GM19397 (cell line): ENCODE measurements at regions not wholly inside any gene's neighbourhood (a gene's known extent, or its start where the extent isn't known, plus 50 kb on each side); places are given as distances from the start of the nearest gene placed in this dataset.

Experiments used
- ATAC-seq: cut with Tn5 transposase; IDR thresholded peaks from one replicate; pipeline ENCODE4 v1.9.1; 2021; ENCODE audit warnings: mild to moderate bottlenecking, moderate library complexity; ENCODE audit not compliant: unreplicated experiment

GRCh38 chr18:78739882-78740677 is 239.5 kb upstream of the SALL3 start:
- no peak for ATAC-seq

GRCh38 chr18:78740876-78741275 is 238.7 kb upstream of the SALL3 start:
- no peak for ATAC-seq

- no peak for ATAC-seq
Measured at GRCh38 chr18:78741381-78742217, 238.0 kb upstream of the SALL3 start.

DNA sequence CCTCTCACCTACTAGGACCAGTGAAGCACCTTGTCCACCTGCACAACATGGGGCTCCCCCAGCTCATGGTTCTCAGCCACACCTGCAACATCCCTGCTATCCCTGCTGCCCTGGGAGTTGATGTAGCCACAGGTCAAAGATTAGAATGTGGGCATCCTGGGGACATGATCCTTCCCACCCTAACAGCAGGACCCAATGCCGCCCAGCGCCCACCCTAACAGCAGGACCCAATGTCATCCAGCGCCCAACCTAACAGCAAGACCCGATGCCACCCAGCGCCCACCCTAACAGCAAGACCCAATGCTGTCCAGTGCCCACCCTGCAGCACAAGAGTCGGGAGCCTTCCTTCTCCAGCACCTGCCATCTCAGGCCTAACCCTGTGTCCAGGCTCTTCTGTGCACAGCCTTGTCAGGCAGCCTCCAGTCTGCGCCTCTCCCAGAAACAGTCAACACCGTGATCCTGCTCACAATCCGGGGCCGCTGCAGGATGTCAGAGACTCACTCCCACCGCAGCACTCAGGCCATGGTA is 237.3 kb upstream of the SALL3 start:
- ATAC-seq, result no peak

DNA sequence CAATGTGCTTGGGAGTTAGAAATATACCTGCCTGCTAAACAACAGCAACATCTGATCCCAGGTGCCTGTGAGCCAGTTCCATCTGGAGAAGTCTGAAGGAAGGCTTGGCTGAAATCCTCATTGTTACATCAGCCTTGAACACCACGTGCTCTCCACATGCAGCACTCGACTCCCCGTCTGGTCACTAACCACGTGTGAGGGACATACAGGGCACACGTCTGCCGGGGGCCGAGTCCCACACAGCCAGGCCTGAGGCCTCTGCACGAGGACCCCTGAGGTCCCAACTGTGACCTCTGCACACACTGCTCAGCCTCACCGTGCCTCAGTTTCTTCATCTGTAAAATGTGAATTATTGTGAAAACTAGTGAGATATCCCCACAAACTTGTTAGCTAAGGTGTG is 236.5 kb upstream of the SALL3 start:
- ATAC-seq, result no peak

- no peak for ATAC-seq
Measured at GRCh38 chr18:78751664-78752063, 228.0 kb upstream of the SALL3 start.

DNA sequence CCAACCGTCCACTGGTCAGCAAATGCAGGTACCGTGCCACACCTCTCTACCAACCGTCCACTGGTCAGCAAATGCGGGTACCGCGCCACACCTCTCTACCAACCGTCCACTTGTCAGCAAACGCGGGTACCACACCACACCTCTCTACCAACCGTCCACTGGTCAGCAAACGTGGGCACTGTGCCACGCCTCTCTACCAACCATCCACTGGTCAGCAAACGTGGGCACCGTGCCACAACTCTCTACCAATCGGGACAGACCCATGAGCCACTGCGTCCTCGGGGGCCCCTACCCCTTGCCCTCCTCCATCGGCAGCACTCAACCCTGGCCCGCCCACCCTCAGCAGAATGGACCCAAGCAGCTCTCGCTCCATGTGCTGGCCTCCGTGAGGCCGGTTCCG is 226.4 kb upstream of the SALL3 start:
- ATAC-seq, result no peak

DNA sequence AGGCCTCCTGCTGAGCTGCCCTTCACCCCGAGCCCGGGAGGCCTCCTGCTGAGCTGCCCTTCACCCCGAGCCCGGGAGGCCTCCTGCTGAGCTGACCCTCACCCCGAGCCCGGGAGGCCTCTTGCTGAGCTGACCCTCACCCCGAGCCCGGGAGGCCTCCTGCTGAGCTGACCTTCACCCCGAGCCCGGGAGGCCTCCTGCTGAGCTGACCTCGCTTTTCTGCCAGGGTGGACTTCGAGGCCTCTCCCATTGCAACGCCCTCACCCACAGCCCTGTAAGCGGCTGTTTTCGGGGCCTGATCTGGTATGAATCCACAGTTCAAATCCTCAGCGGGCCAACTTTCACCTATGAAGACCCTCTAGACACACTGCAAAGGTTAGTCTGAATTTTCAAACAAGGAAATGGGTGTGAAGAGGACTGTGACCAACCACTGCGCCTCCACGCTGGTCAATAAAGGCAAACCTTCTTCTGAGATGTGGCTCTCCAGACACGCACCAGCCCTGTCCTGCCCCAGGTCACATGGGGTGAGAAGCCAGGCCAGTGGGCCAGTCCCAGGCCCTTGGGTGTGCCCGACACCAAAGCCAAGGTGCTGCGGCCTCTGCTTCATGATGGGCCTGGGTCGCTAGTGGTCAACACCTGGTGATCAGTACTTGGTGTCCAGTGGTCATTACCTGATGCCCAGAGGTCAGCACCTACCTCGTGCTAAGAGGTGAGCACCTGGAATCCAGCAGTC is 225.1 kb upstream of the SALL3 start:
- no peak for ATAC-seq

- ATAC-seq, result no peak
Measured at GRCh38 chr18:78757014-78757413, 222.6 kb upstream of the SALL3 start.

DNA sequence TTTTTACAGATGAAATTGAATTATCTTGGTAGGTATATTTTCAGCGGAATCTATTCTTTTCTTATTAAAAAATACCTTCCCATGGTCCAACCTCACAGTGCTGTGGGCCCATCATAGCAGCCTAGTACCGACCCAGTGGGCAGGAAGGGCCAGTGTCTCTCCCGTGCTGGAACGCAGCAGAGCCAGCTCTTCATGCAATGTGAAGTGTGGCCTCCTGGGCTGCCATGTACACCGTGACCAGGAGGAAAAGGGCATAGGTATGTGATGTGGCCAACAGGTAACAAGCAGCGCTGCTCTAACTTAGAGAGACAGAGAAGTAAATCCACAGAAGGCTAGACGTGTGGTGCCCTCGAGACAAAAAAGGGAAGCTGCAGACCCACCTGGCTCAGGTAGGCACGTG is 221.1 kb upstream of the SALL3 start:
- ATAC-seq, result no peak

DNA sequence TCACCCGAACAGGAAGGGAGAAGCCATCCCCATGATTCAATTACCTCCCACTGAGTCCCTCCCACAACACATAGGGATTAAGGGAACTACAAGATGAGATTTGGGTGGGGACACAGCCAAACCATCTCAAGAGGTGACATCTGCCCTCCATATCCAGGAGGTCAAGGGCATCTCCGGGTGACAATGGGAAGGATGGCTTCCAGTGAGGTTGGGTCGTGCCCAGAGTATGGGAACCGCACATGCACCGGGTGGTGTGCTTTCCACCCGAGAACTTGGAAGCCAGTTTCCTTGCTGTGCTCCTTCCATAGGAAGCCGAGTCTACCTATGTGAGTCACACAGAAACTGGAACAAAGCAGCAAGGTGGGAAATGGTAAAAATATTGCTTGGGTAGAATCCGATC is 216.9 kb upstream of the SALL3 start:
- ATAC-seq, result no peak

DNA sequence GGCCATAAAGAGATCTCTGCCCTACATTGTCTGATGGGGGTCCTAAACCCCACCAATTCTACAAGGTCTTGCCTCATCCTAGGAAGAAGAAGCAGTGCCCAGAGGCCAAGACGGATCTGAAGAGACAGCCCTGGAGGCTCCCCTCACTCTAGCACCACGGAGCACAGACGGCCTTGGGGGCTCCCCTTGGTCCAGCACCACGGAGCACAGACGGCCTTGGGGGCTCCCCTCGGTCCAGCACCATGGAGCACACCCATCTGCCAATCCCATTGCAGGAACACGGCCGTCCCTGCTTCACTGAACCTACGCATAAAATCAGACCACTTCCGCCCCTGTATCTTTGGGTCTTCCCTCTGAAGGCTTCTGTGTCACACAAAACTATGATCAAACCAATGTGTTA is 215.1 kb upstream of the SALL3 start:
- no peak for ATAC-seq

DNA sequence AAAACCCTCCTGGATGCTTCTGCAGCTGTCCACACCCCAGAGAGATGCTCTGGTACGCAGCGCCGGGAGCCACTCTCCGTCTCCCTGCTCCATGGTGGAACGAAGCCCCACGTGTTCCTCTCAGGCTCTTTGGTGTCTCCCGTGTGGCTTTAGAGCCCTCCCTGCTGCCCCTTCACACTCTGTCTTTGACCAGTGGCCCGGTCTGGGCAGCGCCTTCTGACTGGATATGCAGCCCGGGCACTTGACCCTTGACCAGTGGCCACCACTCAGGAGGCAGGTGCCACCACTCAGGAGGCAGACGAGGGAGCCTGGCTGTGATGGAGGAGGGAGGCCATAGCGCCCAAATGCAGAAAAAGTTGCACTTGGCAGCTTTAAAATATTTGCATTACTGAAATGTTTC is 214.5 kb upstream of the SALL3 start:
- no peak for ATAC-seq

DNA sequence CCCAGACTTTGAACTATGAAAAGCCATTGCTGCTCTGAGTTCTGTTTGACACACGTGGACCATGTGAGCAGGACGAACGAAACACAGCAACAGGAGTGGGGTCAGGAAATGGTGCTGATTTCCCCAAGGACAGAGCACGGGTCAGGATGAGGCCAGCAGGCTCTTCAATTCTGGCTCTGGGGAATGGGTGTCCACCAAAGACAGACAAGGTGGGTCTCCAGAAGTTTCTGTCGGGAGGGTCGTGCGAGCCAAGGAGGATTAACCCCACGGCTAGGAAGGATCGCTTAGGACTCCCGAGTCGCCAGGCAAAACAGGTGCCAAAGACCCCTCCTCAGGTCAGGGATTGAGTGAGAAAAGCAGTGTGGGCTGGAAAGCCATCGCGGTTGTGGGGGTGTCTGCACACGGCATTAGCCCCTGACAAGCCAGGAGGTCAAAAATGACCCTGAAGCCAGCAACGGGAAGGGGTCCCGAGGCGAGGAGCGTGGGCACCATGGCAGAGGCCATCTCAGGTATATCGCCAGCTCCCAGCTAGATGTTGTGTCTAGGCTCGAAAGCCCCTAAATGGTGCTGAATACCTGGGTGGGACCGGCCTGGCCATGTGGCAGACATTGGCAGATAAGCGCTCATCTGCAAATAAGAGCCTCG is 213.9 kb upstream of the SALL3 start:
- no peak for ATAC-seq

DNA sequence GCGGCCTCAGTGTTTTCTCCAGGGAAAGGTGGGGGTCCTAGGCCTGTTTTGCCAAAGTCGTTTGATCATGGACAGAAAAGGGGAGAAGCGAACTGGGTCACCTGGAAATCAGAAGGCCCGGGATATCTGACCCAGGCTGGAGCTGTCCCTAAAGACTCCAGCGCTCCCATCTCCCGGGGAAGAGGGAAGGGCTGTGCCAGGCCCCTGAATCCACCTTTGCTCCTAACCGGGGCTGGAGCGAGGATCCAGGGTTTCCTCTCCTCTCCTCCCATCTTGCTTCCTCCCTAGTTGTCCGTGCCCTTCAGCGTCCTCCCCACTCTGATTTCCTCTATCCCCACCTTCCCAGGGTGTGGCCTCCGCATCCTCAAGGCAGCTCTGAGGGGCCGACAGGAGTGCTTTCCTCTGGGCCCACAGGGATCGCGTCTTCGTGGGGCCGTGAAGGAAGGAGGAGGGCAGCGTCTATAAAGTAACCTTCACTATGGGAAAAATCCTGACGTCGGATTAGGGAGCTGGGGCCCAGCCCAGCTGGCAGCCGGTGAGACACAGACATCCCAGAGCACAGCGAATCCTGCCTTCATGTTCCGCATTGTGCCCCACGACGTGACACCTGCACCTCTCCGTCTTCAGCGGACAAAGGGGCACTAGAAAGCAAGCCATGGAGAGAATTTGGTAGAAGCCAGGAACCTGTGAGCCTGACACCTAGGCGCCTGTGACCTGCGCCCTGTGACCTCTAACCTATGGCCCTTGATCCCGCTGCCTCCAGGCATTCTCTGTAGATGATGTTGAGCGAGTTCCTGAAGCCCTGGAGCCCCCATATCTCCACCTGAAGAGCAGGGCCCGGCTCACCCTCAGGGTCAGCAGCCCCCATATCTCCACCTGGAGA is 212.7 kb upstream of the SALL3 start:
- ATAC-seq, result no peak

DNA sequence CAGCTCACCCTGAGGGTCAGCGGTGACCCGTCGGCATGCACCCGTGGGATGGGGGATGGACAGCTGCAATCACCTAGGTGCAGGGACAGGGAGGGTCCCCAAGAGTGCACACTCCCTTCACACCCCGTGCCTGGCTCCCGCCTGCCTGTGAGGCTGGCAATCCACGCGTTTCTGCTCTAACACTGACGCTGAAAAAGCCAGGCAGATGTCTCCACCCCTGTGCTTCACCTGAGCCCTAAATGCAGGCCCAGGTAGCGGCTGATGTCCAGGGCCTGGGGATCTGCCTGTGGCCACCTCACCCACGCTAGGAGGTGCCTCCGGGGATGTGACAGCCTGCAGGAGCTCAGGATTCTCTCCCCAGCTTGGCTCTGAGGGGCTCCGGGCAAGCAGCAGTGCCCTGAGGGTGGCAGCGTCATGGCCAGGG is 212.0 kb upstream of the SALL3 start:
- no peak for ATAC-seq

- ATAC-seq, result no peak
Measured at GRCh38 chr18:78768221-78768620, 211.4 kb upstream of the SALL3 start.

- ATAC-seq, result no peak
Measured at GRCh38 chr18:78768656-78769501, 210.7 kb upstream of the SALL3 start.
